ENCODE measurements at regions not wholly inside any gene's neighbourhood (a gene's known extent, or its start where the extent isn't known, plus 50 kb on each side); places are given as distances from the start of the nearest gene placed in this dataset.

- TF ChIP-seq CTCF (conservative IDR thresholded peaks at IDR 0.05 in 1 of 2, IDR thresholded peaks at IDR 0.05 in 1 of 2; ENCODE audit: low read depth in 1 of 2, low read length in 2 of 2): no peak
- no peak for TF ChIP-seq EZH2 (IDR thresholded peaks at IDR 0.05; ENCODE audit: low read length, missing control alignments)
Measured at GRCh38 chr7:17109020-17109419, 189.4 kb upstream of the AHR start.

All from fibroblast of lung (primary cell).